ENCODE measurements at regions not wholly inside any gene's neighbourhood (a gene's known extent, or its start where the extent isn't known, plus 50 kb on each side); places are given as distances from the start of the nearest gene placed in this dataset.

DNA sequence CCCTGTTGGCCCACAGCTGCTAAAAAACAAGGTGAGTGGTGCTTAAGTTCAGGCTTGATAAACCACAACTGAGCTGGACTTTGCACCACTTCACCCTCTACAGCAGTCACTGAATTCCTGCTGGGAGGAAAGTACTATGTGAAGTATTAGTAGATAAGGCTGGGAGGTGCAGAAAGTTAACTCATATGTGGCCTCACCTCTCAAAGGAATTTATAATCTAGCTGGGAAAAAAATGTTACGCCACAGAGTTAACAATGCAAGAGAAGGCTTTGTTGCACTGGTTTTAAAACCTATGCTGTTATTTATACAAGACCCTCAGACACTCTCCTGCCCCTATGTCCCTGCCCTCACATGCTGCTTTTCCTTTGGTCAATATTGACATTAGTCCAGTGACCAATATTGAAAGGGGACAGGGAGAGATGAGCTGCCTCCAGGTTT, 60.9 kb downstream of the LIG4 start:
- no peak for TF ChIP-seq CTCF (IDR thresholded peaks at IDR 0.05)
- no peak for TF ChIP-seq POLR2A (IDR thresholded peaks at IDR 0.05)
